ENCODE measurements at regions not wholly inside any gene's neighbourhood (a gene's known extent, or its start where the extent isn't known, plus 50 kb on each side); places are given as distances from the start of the nearest gene placed in this dataset.

DNA sequence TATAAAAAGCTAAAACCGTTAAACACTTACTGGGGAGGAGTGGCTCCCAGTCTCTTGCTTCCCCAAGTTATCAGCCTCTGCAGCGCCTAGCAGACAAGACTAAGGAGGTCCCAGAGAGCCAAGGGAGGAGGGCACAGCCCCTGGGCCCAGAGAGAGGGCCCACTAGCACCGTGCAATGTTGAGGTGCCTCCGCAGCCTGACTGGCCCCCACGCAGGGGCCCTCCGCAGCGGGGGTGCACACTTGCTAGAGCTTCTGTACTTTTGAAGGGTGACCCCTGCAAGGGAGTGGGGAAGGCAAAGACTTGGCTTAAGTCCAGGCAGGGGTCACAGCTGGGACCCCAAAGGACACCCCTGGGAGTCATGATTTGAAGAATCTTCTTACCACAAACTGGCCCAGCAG lies 98.0 kb downstream of the ADAMTS15 start:
- CTCF ChIA-PET, result no interaction called here
- no peak for TF ChIP-seq FOXK2 (IDR thresholded peaks at IDR 0.05)
- no peak for TF ChIP-seq ZNF384 (IDR thresholded peaks at IDR 0.05)
- no peak for TF ChIP-seq ELF4 (IDR thresholded peaks at IDR 0.05)
- TF ChIP-seq L3MBTL2 (conservative IDR thresholded peaks at IDR 0.05), result no peak
- no peak for TF ChIP-seq LEF1 (IDR thresholded peaks at IDR 0.05; ENCODE audit: borderline replicate concordance)
- TF ChIP-seq FOXA1 (IDR thresholded peaks at IDR 0.05), result no peak
- TF ChIP-seq SUZ12 (IDR thresholded peaks at IDR 0.05), result no peak
- TF ChIP-seq HDGF (IDR thresholded peaks at IDR 0.05; ENCODE audit: borderline replicate concordance), result no peak
- no peak for TF ChIP-seq CTBP1 (IDR thresholded peaks at IDR 0.05; ENCODE audit: borderline replicate concordance)
- TF ChIP-seq SP1 (IDR thresholded peaks at IDR 0.05), result no peak
- TF ChIP-seq ARNT (IDR thresholded peaks at IDR 0.05), result no peak
- no peak for TF ChIP-seq BHLHE40 (IDR thresholded peaks at IDR 0.05; ENCODE audit: borderline replicate concordance)
- no peak for TF ChIP-seq FOXM1 (IDR thresholded peaks at IDR 0.05; ENCODE audit: borderline replicate concordance)
- TF ChIP-seq TARDBP (IDR thresholded peaks at IDR 0.05), result no peak
- TF ChIP-seq NFRKB (IDR thresholded peaks at IDR 0.05), result no peak
- TF ChIP-seq, protein P1, sequence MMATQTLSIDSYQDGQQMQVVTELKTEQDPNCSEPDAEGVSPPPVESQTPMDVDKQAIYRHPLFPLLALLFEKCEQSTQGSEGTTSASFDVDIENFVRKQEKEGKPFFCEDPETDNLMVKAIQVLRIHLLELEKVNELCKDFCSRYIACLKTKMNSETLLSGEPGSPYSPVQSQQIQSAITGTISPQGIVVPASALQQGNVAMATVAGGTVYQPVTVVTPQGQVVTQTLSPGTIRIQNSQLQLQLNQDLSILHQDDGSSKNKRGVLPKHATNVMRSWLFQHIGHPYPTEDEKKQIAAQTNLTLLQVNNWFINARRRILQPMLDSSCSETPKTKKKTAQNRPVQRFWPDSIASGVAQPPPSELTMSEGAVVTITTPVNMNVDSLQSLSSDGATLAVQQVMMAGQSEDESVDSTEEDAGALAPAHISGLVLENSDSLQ (IDR thresholded peaks at IDR 0.05), result no peak
- DNase-seq (ENCODE audit: extremely low spot score), result no peak
- POLR2A ChIA-PET, result no interaction called here

DNA sequence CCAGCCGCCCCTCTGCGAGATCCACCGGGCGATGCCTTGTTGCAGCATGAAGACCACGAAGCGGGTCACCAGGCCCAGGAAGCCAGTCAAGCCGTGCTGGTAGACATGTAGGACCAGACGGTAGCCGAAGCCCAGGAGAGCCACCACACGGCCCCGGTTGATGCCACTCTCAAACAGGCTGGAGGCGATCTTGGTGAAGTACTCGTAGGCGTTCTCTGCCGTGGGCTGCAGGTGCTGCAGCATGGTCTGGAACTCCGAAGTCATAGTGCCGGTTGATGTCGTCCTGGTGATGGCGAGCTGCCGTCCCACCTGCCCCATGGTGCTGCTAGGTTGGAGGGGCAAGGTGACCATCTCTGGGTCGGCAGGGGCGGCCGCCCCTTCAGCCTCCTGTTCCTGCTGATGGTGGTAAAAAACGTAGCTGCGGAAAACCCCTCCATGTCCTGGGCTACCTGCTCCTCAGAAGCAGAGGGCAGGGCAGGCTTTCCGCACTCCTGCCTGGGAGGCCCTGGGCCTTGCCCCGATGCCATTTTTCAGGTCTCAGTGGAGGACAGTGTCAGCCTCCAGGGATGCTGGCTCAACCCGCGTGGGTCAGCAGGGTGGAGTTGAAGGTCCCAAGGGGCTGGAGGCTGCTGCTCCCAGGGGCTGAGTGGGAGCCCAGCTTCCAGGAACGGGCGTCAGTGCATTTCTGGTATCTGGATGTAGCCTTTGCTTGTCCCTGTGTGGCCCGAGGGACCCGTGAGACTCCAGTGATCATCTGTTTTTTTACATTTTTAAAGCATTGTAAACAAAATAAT lies 98.7 kb downstream of the ADAMTS15 start:
- TF ChIP-seq NFRKB (IDR thresholded peaks at IDR 0.05) (no peak), TARDBP (IDR thresholded peaks at IDR 0.05) (no peak), L3MBTL2 (conservative IDR thresholded peaks at IDR 0.05) (no peak), CTBP1 (IDR thresholded peaks at IDR 0.05; ENCODE audit: borderline replicate concordance) (no peak), BHLHE40 (IDR thresholded peaks at IDR 0.05; ENCODE audit: borderline replicate concordance) (no peak), HDGF (IDR thresholded peaks at IDR 0.05; ENCODE audit: borderline replicate concordance) (no peak), SUZ12 (IDR thresholded peaks at IDR 0.05) (no peak), ARNT (IDR thresholded peaks at IDR 0.05) (no peak), FOXK2 (IDR thresholded peaks at IDR 0.05) (no peak), LEF1 (IDR thresholded peaks at IDR 0.05; ENCODE audit: borderline replicate concordance) (no peak), ZNF384 (IDR thresholded peaks at IDR 0.05) (no peak), FOXA1 (IDR thresholded peaks at IDR 0.05) (no peak), ELF4 (IDR thresholded peaks at IDR 0.05) (no peak)
- TF ChIP-seq, protein P1 (IDR thresholded peaks at IDR 0.05), result no peak
- DNase-seq (ENCODE audit: extremely low spot score), result no peak
- POLR2A ChIA-PET, result no interaction called here
- CTCF ChIA-PET, result no interaction called here

DNA sequence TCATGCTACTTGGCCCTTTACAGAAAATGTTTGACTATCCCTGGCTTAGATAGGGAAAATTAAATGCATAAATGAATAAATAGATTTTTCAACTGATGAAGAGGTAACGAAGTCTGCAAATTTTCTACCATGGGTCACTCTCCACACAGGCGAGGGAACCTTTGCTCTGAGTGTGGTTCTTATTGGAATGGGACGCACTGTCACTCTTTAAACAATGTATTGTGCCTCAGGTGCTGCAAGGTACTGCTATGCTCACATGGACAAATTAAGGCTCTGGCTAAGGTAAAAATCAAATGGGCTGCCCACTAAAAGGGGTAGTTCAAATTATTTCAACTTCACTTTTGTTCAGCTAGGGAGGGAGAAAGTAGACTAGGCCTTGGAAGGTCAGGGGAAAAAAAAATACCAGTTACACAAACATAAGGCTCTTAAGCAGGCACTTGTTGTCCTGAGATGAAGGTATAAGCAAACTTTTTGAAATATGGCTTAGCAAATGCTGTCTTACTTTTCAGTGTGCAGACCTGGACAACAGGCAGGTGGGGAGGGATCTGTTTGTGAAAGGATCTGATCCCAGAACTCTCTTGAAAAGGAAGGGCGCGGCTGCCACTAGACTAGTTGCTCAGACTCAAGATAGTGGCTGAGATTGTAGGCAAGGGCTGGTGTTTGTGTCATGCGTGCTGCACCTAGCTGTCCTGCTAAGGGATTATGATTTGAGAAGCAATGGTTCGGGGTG lies 99.5 kb downstream of the ADAMTS15 start:
- no peak for TF ChIP-seq ELF4 (IDR thresholded peaks at IDR 0.05)
- no peak for TF ChIP-seq SUZ12 (IDR thresholded peaks at IDR 0.05)
- no peak for TF ChIP-seq FOXK2 (IDR thresholded peaks at IDR 0.05)
- TF ChIP-seq, protein P1 (IDR thresholded peaks at IDR 0.05), result no peak
- TF ChIP-seq TARDBP (IDR thresholded peaks at IDR 0.05), result no peak
- TF ChIP-seq HDGF (IDR thresholded peaks at IDR 0.05; ENCODE audit: borderline replicate concordance), result no peak
- TF ChIP-seq BHLHE40 (IDR thresholded peaks at IDR 0.05; ENCODE audit: borderline replicate concordance), result no peak
- TF ChIP-seq NFRKB (IDR thresholded peaks at IDR 0.05), result no peak
- TF ChIP-seq SP1 (IDR thresholded peaks at IDR 0.05), result no peak
- no peak for TF ChIP-seq ZNF384 (IDR thresholded peaks at IDR 0.05)
- TF ChIP-seq L3MBTL2 (conservative IDR thresholded peaks at IDR 0.05), result no peak
- no peak for TF ChIP-seq FOXM1 (IDR thresholded peaks at IDR 0.05; ENCODE audit: borderline replicate concordance)
- no peak for TF ChIP-seq LEF1 (IDR thresholded peaks at IDR 0.05; ENCODE audit: borderline replicate concordance)
- no peak for TF ChIP-seq FOXA1 (IDR thresholded peaks at IDR 0.05)
- TF ChIP-seq CTBP1 (IDR thresholded peaks at IDR 0.05; ENCODE audit: borderline replicate concordance), result no peak
- TF ChIP-seq ARNT (IDR thresholded peaks at IDR 0.05), result no peak
- ChIA-PET CTCF (no interaction called here), POLR2A (no interaction called here)
- no peak for DNase-seq (ENCODE audit: extremely low spot score)

DNA sequence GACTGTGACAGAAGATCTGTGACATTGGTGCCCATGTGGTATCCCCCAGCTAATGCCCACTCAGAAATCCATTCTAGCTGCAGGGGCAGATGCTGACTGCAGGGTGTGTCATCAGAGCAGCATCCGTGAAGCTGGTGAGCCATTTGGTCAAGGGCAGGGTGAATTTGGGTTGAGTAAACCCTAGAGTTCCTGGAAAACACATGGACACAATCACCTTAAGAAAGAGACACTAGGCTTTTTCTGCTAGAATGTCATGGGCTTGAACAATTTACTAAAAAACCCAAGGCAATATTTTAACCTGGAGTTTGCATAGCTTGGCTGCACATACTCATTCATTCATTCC lies 100.0 kb downstream of the ADAMTS15 start:
- TF ChIP-seq ELF4 (IDR thresholded peaks at IDR 0.05) (no peak), SP1 (IDR thresholded peaks at IDR 0.05) (no peak), TARDBP (IDR thresholded peaks at IDR 0.05) (no peak)
- TF ChIP-seq, protein P1 (IDR thresholded peaks at IDR 0.05), result no peak
- DNase-seq (ENCODE audit: extremely low spot score), result no peak
- CTCF ChIA-PET, result no interaction called here
- POLR2A ChIA-PET, result no interaction called here

DNA sequence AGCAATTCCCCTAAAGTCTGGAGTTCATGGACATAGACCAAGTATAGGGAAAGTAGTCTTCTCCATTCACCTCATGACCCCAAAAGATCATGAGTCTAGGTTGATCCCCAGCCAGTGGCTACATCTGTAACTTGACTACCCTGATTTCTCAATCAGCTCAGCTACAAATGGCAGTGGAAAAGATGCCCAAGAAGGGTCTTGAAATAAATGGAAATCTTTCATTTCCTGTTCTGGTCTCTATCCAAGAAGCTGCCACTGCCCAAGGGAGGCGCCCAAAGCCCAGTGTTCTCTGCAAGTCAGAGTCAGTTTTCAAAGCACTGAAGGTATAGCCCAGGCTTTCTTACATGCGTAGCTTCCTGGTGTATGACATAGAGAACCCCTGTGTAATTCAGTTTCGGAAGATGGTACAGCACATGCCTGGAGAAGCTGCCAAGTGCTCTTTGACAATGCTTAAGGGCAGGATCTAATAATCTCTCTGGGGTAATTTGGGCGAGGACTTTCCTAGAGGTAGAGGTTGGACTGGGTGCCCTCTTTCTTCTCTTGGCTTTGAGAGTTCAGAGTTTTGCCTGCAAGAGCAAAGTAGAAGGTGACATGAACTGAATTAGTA lies 101.1 kb downstream of the ADAMTS15 start:
- POLR2A ChIA-PET, result no interaction called here
- no peak for TF ChIP-seq HDGF (IDR thresholded peaks at IDR 0.05; ENCODE audit: borderline replicate concordance)
- no peak for TF ChIP-seq CTBP1 (IDR thresholded peaks at IDR 0.05; ENCODE audit: borderline replicate concordance)
- TF ChIP-seq ARNT (IDR thresholded peaks at IDR 0.05), result no peak
- no peak for TF ChIP-seq FOXK2 (IDR thresholded peaks at IDR 0.05)
- TF ChIP-seq, protein P1 (IDR thresholded peaks at IDR 0.05), result no peak
- TF ChIP-seq SUZ12 (IDR thresholded peaks at IDR 0.05), result no peak
- TF ChIP-seq NFRKB (IDR thresholded peaks at IDR 0.05), result no peak
- no peak for TF ChIP-seq SP1 (IDR thresholded peaks at IDR 0.05)
- TF ChIP-seq LEF1 (IDR thresholded peaks at IDR 0.05; ENCODE audit: borderline replicate concordance), result no peak
- TF ChIP-seq FOXA1 (IDR thresholded peaks at IDR 0.05), result no peak
- no peak for TF ChIP-seq ZNF384 (IDR thresholded peaks at IDR 0.05)
- TF ChIP-seq BHLHE40 (IDR thresholded peaks at IDR 0.05; ENCODE audit: borderline replicate concordance), result no peak
- no peak for TF ChIP-seq TARDBP (IDR thresholded peaks at IDR 0.05)
- no peak for TF ChIP-seq FOXM1 (IDR thresholded peaks at IDR 0.05; ENCODE audit: borderline replicate concordance)
- no peak for TF ChIP-seq ELF4 (IDR thresholded peaks at IDR 0.05)
- TF ChIP-seq L3MBTL2 (conservative IDR thresholded peaks at IDR 0.05), result no peak
- no peak for DNase-seq (ENCODE audit: extremely low spot score)
- CTCF ChIA-PET, result no interaction called here

All from HEK293T (cell line).